Stomach (tissue), 8 donors: ENCODE measurements at regions not wholly inside any gene's neighbourhood (a gene's known extent, or its start where the extent isn't known, plus 50 kb on each side); places are given as distances from the start of the nearest gene placed in this dataset.

ENCODE experiments used
- DNase-seq, 2 donors: peaks; one replicate each; pipeline versions ENCODE4 v3.0.0 to v3.0.0-alpha.2; 2013 to 2019
- H3K27ac ChIP-seq, 5 donors: fragments of 200-600 bp in 4 of 5; sonication (generic) in 4 of 5; one replicate each; pipeline ENCODE4 v1.5.1; 2013 to 2019; ENCODE audit warnings: mild to moderate bottlenecking in 1 of 5, moderate library complexity in 1 of 5
- H3K27me3 ChIP-seq, 3 donors: fragments of 200-600 bp; sonication (generic); one replicate each; pipeline ENCODE4 v1.5.1; 2017 to 2019; ENCODE audit warnings: mixed run types in 1 of 3
- H3K36me3 ChIP-seq, 4 donors: fragments of 200-600 bp; sonication (generic); 1 replicate in 3 of 4; 2 replicates in 1 of 4; pipeline ENCODE4 v1.5.1; 2016 to 2019
- H3K4me1 ChIP-seq, 4 donors: fragments of 200-600 bp; sonication (generic); one replicate each; pipeline ENCODE4 v1.5.1; 2016 to 2019
- H3K4me3 ChIP-seq, 4 donors: fragments of 200-600 bp; sonication (generic) in 3 of 4; one replicate each; pipeline ENCODE4 v1.5.1; 2016 to 2019; ENCODE audit warnings: mild to moderate bottlenecking in 1 of 4
- H3K9me3 ChIP-seq, 4 donors: fragments of 200-600 bp; sonication (generic); one replicate each; pipeline ENCODE4 v1.5.1; 2016 to 2019
- CTCF ChIP-seq, 7 experiments: fragments of 450-650 bp in 4 of 7; fragments of 200-600 bp in 3 of 7; sonication (generic) in 3 of 7; IDR thresholded peaks; one replicate each; pipeline ENCODE4 v1.5.1; 2016 to 2019; ENCODE audit warnings: antibody characterized with exemption in 7 of 7, control low read depth in 2 of 7, mild to moderate bottlenecking in 1 of 7
- EP300 ChIP-seq: sonication (generic); formaldehyde crosslinking; IDR thresholded peaks from one replicate; pipeline ENCODE4 v1.6.1; 2017; ENCODE audit warnings: antibody characterized with exemption
- POLR2A ChIP-seq, 4 donors: fragments of 450-650 bp; IDR thresholded peaks; one replicate each; pipeline ENCODE4 v1.6.1; 2016; ENCODE audit warnings: antibody characterized with exemption in 4 of 4, control low read depth in 2 of 4, mild to moderate bottlenecking in 1 of 4, moderate library complexity in 1 of 4
- POLR2AphosphoS5 ChIP-seq, 3 donors: sonication (generic); formaldehyde crosslinking; IDR thresholded peaks; one replicate each; pipeline ENCODE4 v1.6.1; 2016; ENCODE audit warnings: antibody characterized with exemption in 3 of 3
- WGBS, 5 donors: extraction: QIAGEN DNeasy Blood & Tissue Kit in 3 of 5; methylation state at CpG; one replicate each; pipeline versions ENCODE4 v1.1.5 to v1.1.7; 2013 to 2018; 5-methylcytosine and 5-hydroxymethylcytosine counted together
- intact Hi-C: fragments of 100-400 bp; cut with DNase I; formaldehyde crosslinking; loops from one replicate; pipeline ENCODE4 v1.15.1; 2023; ENCODE audit warnings: low total_unique reads
- donor health status: healthy with polysubstance abuse.
- donor health status: Bipolar disorder and iron deficiency.
- donor health status: healthy.

- no peak overlapping the region for H3K27ac ChIP-seq
- 58 to 79% (median 74%) methylated on average over 23 to 29 of the region's 29 CpGs for WGBS, 5 donors
These were observed 120.9 kb upstream of the RPS6KA2 start for GRCh38 chr6:166747644-166748595.

DNA sequence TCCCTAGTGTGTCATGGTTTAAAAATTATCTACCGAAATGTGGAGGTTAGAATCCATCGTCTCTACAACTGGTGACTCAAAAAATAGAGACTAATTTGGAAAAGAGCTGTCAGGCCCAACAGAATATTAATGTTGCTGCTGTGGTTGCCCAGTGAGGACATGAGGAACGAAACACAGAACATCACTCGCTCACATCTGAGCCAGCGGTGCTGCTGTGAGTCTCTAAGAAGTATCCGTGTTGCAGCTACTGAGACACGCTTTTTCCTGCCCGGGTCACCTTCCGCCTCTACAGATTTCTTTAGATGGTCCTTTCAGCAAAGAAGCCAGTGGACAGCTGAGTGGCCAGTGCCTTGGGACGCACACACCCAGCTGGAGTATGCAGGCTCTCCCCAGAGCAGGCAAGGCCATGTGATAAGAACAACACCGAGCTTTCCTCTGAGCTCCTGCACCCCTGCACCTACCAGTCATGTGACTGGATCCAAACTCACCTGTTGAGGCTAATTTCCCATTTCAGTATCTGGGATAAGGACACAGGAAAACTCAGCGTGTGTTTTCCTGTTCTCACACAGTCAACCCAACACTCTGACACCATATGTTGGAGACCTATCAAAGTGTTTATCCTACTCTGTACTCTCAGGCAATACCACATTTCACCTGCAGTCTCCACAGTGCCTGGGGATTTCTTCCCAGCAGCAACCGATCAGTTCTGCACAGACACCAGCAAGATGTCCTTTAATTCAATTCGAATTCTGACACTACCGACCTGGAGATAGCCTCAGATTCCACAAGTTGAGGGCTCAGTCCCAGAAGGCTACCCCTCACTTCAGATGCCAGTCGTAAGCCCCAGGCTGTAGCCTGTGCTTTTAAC lies 119.0 kb upstream of the RPS6KA2 start:
- no peaks in the 10 kb centered on the region for H3K9me3 ChIP-seq
- H3K27me3 ChIP-seq, result peaks cover 0 to 12% (median 0%) of the 10 kb centered on the region in 3 donors
- H3K4me1 ChIP-seq, result no peaks in the 10 kb centered on the region
- WGBS, 5 donors, result 77 to 85% (median 84%) methylated on average over 16 of the region's 16 CpGs
- H3K36me3 ChIP-seq, result no peaks in the 10 kb centered on the region
- intact Hi-C loops, result no loop called here
- TF ChIP-seq POLR2A (IDR thresholded peaks at IDR 0.05) (no peak), CTCF (IDR thresholded peaks at IDR 0.05) (no peak), POLR2AphosphoS5 (IDR thresholded peaks at IDR 0.05) (no peak), EP300 (no peak)
- no peak overlapping the region for H3K4me3 ChIP-seq
- peak overlapping the region in 1 of 5 donors; percentile 13 for H3K27ac ChIP-seq
- no peak for DNase-seq

More at GRCh38 chr6:166747644-166748595, 120.9 kb upstream of the RPS6KA2 start:
- no peak overlapping the region for H3K4me3 ChIP-seq
- no peaks in the 10 kb centered on the region for H3K9me3 ChIP-seq
- TF ChIP-seq POLR2AphosphoS5 (IDR thresholded peaks at IDR 0.05) (no peak), EP300 (no peak), POLR2A (IDR thresholded peaks at IDR 0.05) (no peak), CTCF (IDR thresholded peaks at IDR 0.05) (no peak)
- no peaks in the 10 kb centered on the region for H3K4me1 ChIP-seq
- no peak for DNase-seq
- H3K27me3 ChIP-seq, result peaks cover 0 to 15% (median 0%) of the 10 kb centered on the region in 3 donors
- no peaks in the 10 kb centered on the region for H3K36me3 ChIP-seq
- intact Hi-C loops, result no loop called here

- H3K9me3 ChIP-seq, result no peaks in the 10 kb centered on the region
- no peak overlapping the region for H3K4me3 ChIP-seq
- 91 to 95% (median 94%) methylated on average over 8 to 33 of the region's 33 CpGs for WGBS, 5 donors
- H3K27me3 ChIP-seq, result no peaks in the 10 kb centered on the region
- H3K27ac ChIP-seq, result no peak overlapping the region
- DNase-seq, result no peak
- no peak for TF ChIP-seq POLR2AphosphoS5 (IDR thresholded peaks at IDR 0.05)
- TF ChIP-seq POLR2A (IDR thresholded peaks at IDR 0.05), result no peak
- no peak for TF ChIP-seq CTCF (IDR thresholded peaks at IDR 0.05)
- TF ChIP-seq EP300, result no peak
- intact Hi-C loops, result no loop called here
- H3K4me1 ChIP-seq, result peaks cover 0 to 7% (median 3%) of the 10 kb centered on the region in 4 donors
- no peaks in the 10 kb centered on the region for H3K36me3 ChIP-seq
These were observed 117.4 kb upstream of the RPS6KA2 start for GRCh38 chr6:166744223-166745134.
